ENCODE measurements at regions not wholly inside any gene's neighbourhood (a gene's known extent, or its start where the extent isn't known, plus 50 kb on each side); places are given as distances from the start of the nearest gene placed in this dataset.

- TF ChIP-seq REST (IDR thresholded peaks at IDR 0.05; ENCODE audit: low read depth) (no peak), YY1 (IDR thresholded peaks at IDR 0.05; ENCODE audit: low read depth) (no peak), RAD21 (IDR thresholded peaks at IDR 0.05; ENCODE audit: low read depth) (no peak), TAF1 (IDR thresholded peaks at IDR 0.05; ENCODE audit: low read depth) (no peak), ZBTB7A (IDR thresholded peaks at IDR 0.05; ENCODE audit: low read depth) (no peak), CREB1 (IDR thresholded peaks at IDR 0.05; ENCODE audit: low read depth) (no peak), EP300 (IDR thresholded peaks at IDR 0.05; ENCODE audit: borderline replicate concordance) (no peak), TCF12 (IDR thresholded peaks at IDR 0.05; ENCODE audit: low read depth) (no peak), FOXM1 (IDR thresholded peaks at IDR 0.05; ENCODE audit: borderline replicate concordance, low read depth) (no peak), NFIC (IDR thresholded peaks at IDR 0.05) (no peak), MAX (IDR thresholded peaks at IDR 0.05) (no peak), TEAD4 (IDR thresholded peaks at IDR 0.05) (no peak), EGR1 (IDR thresholded peaks at IDR 0.05) (no peak), CEBPB (IDR thresholded peaks at IDR 0.05) (no peak), USF1 (IDR thresholded peaks at IDR 0.05) (no peak)
Observed at GRCh38 chr1:213905344-213905743, 82.4 kb upstream of the PROX1 start.

- TF ChIP-seq CEBPB (IDR thresholded peaks at IDR 0.05) (no peak), FOXM1 (IDR thresholded peaks at IDR 0.05; ENCODE audit: borderline replicate concordance, low read depth) (no peak), MAX (IDR thresholded peaks at IDR 0.05) (no peak), REST (IDR thresholded peaks at IDR 0.05; ENCODE audit: low read depth) (no peak), RAD21 (IDR thresholded peaks at IDR 0.05; ENCODE audit: low read depth) (no peak), TAF1 (IDR thresholded peaks at IDR 0.05; ENCODE audit: low read depth) (no peak), NFIC (IDR thresholded peaks at IDR 0.05) (no peak), EP300 (IDR thresholded peaks at IDR 0.05; ENCODE audit: borderline replicate concordance) (no peak), ZBTB7A (IDR thresholded peaks at IDR 0.05; ENCODE audit: low read depth) (no peak), YY1 (IDR thresholded peaks at IDR 0.05; ENCODE audit: low read depth) (no peak), TCF12 (IDR thresholded peaks at IDR 0.05; ENCODE audit: low read depth) (no peak), CREB1 (IDR thresholded peaks at IDR 0.05; ENCODE audit: low read depth) (no peak), USF1 (IDR thresholded peaks at IDR 0.05) (no peak), TEAD4 (IDR thresholded peaks at IDR 0.05) (no peak), EGR1 (IDR thresholded peaks at IDR 0.05) (no peak)
Observed at GRCh38 chr1:213908521-213908920, 79.3 kb upstream of the PROX1 start.

GRCh38 chr1:213914392-213914791 is 73.4 kb upstream of the PROX1 start:
- no peak for TF ChIP-seq FOXM1 (IDR thresholded peaks at IDR 0.05; ENCODE audit: borderline replicate concordance, low read depth)
- TF ChIP-seq NFIC (IDR thresholded peaks at IDR 0.05) = no peak
- no peak for TF ChIP-seq USF1 (IDR thresholded peaks at IDR 0.05)
- no peak for TF ChIP-seq CEBPB (IDR thresholded peaks at IDR 0.05)
- TF ChIP-seq REST (IDR thresholded peaks at IDR 0.05; ENCODE audit: low read depth) = no peak
- no peak for TF ChIP-seq ZBTB7A (IDR thresholded peaks at IDR 0.05; ENCODE audit: low read depth)
- no peak for TF ChIP-seq TEAD4 (IDR thresholded peaks at IDR 0.05)
- no peak for TF ChIP-seq TAF1 (IDR thresholded peaks at IDR 0.05; ENCODE audit: low read depth)
- TF ChIP-seq MAX (IDR thresholded peaks at IDR 0.05) = no peak
- TF ChIP-seq EGR1 (IDR thresholded peaks at IDR 0.05) = no peak
- TF ChIP-seq YY1 (IDR thresholded peaks at IDR 0.05; ENCODE audit: low read depth) = no peak
- no peak for TF ChIP-seq TCF12 (IDR thresholded peaks at IDR 0.05; ENCODE audit: low read depth)
- TF ChIP-seq RAD21 (IDR thresholded peaks at IDR 0.05; ENCODE audit: low read depth) = no peak

GRCh38 chr1:213921311-213921710 is 66.5 kb upstream of the PROX1 start:
- no peak for TF ChIP-seq FOXM1 (IDR thresholded peaks at IDR 0.05; ENCODE audit: borderline replicate concordance, low read depth)

Data from Ishikawa (cell line).